ENCODE measurements at regions not wholly inside any gene's neighbourhood (a gene's known extent, or its start where the extent isn't known, plus 50 kb on each side); places are given as distances from the start of the nearest gene placed in this dataset.

GRCh38 chr1:82879701-82880305 is 1079.1 kb downstream of the ADGRL2 start (continued):
- no peak for TF ChIP-seq SKIL (IDR thresholded peaks at IDR 0.05; ENCODE audit: low read depth, poor library complexity, severe bottlenecking)

- no peaks in the 10 kb centered on the region for H3K4me1 ChIP-seq (ENCODE audit: control insufficient read depth, insufficient read depth, low read length)
- H3K79me2 ChIP-seq (ENCODE audit: control insufficient read depth, insufficient read depth, low read length) = no peaks in the 10 kb centered on the region
- no peak overlapping the region for H3K4me2 ChIP-seq (ENCODE audit: control insufficient read depth, insufficient read depth)
- no peak overlapping the region for H3K27ac ChIP-seq (ENCODE audit: control insufficient read depth, insufficient read depth)
- intact Hi-C loops (cut with micrococcal nuclease; ENCODE audit: unreplicated experiment) (no loop called here), in situ Hi-C loops (cut with MboI) (no loop called here)
- WGBS (ENCODE audit: insufficient coverage, insufficient replicate concordance, low lambda C conversion rate, missing lambda C conversion rate) = 74% methylated on average over 1 of the region's 1 CpG
- no peaks in the 10 kb centered on the region for H3K36me3 ChIP-seq (ENCODE audit: control insufficient read depth in 2 of 2, insufficient read depth in 2 of 2, low read length in 1 of 2)
- ChIA-PET CTCF (no interaction called here), POLR2A (no interaction called here), RAD21 (ENCODE audit: unreplicated experiment) (no interaction called here), SMC1A (ENCODE audit: uncharacterized antibody, unreplicated experiment) (no interaction called here)
- no peak overlapping the region for H2AFZ ChIP-seq (ENCODE audit: control insufficient read depth, low read depth, low read length)
- no peak overlapping the region for H3K4me3 ChIP-seq
- BruUV-seq (replicated peaks) = no TSS peak
- H3K27me3 ChIP-seq (replicated peaks in 1 of 2; ENCODE audit: control insufficient read depth in 2 of 2, insufficient read depth in 2 of 2, low read length in 1 of 2) = no peaks in the 10 kb centered on the region
- H3K9ac ChIP-seq (ENCODE audit: control insufficient read depth, insufficient read depth, low read length) = no peak overlapping the region
- no peaks in the 10 kb centered on the region for H4K20me1 ChIP-seq (ENCODE audit: control insufficient read depth, insufficient read depth)
- TF ChIP-seq KLF5 (IDR thresholded peaks at IDR 0.05; ENCODE audit: partially characterized antibody) (no peak), NFXL1 (IDR thresholded peaks at IDR 0.05; ENCODE audit: borderline replicate concordance) (no peak), NRF1 (conservative IDR thresholded peaks at IDR 0.05; ENCODE audit: low read depth, low read length) (no peak), ZNF217 (IDR thresholded peaks at IDR 0.05) (no peak), NR2C1 (IDR thresholded peaks at IDR 0.05) (no peak), CREB1 (IDR thresholded peaks at IDR 0.05; ENCODE audit: low read depth) (no peak), CHD1 (IDR thresholded peaks at IDR 0.05; ENCODE audit: low read depth, low read length) (no peak), DPF2 (IDR thresholded peaks at IDR 0.05) (no peak), SIX5 (IDR thresholded peaks at IDR 0.05; ENCODE audit: low read depth, low read length, severe bottlenecking) (no peak), MEF2B (IDR thresholded peaks at IDR 0.05; ENCODE audit: partially characterized antibody, poor library complexity, severe bottlenecking) (no peak), EGR1 (IDR thresholded peaks at IDR 0.05; ENCODE audit: borderline replicate concordance in 1 of 2, low read depth in 2 of 2, low read length in 2 of 2) (no peak), SREBF1 (IDR thresholded peaks at IDR 0.05; ENCODE audit: low read length) (no peak), RUNX3 (IDR thresholded peaks at IDR 0.05; ENCODE audit: low read length) (no peak), NFIC (IDR thresholded peaks at IDR 0.05; ENCODE audit: low read depth, low read length) (no peak), ZBTB33 (IDR thresholded peaks at IDR 0.05) (no peak)
- TF ChIP-seq, protein P1, sequence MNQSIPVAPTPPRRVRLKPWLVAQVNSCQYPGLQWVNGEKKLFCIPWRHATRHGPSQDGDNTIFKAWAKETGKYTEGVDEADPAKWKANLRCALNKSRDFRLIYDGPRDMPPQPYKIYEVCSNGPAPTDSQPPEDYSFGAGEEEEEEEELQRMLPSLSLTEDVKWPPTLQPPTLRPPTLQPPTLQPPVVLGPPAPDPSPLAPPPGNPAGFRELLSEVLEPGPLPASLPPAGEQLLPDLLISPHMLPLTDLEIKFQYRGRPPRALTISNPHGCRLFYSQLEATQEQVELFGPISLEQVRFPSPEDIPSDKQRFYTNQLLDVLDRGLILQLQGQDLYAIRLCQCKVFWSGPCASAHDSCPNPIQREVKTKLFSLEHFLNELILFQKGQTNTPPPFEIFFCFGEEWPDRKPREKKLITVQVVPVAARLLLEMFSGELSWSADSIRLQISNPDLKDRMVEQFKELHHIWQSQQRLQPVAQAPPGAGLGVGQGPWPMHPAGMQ (IDR thresholded peaks at IDR 0.05; ENCODE audit: borderline replicate concordance) = no peak
- TF ChIP-seq, protein P2, sequence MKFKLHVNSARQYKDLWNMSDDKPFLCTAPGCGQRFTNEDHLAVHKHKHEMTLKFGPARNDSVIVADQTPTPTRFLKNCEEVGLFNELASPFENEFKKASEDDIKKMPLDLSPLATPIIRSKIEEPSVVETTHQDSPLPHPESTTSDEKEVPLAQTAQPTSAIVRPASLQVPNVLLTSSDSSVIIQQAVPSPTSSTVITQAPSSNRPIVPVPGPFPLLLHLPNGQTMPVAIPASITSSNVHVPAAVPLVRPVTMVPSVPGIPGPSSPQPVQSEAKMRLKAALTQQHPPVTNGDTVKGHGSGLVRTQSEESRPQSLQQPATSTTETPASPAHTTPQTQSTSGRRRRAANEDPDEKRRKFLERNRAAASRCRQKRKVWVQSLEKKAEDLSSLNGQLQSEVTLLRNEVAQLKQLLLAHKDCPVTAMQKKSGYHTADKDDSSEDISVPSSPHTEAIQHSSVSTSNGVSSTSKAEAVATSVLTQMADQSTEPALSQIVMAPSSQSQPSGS (IDR thresholded peaks at IDR 0.05; ENCODE audit: low read length) = no peak
- FAIRE-seq (no peak), ATAC-seq (no peak), DNase-seq (ENCODE audit: low read depth, low spot score) (no peak)
- no peaks in the 10 kb centered on the region for H3K9me3 ChIP-seq (replicated peaks; ENCODE audit: control insufficient read depth, insufficient read depth, low read length)
Observed at GRCh38 chr1:82875170-82875569, 1074.4 kb downstream of the ADGRL2 start.
